Adrenal gland (tissue), 5 donors: ENCODE measurements at regions not wholly inside any gene's neighbourhood (a gene's known extent, or its start where the extent isn't known, plus 50 kb on each side); places are given as distances from the start of the nearest gene placed in this dataset.

ENCODE experiments used
- POLR2A ChIP-seq, 2 donors: fragments of 450-650 bp; IDR thresholded peaks; one replicate each; pipeline ENCODE4 v1.6.1; 2017; ENCODE audit warnings: antibody characterized with exemption in 2 of 2, mild to moderate bottlenecking in 2 of 2, moderate library complexity in 1 of 2
- TF ChIP-seq, protein P1 (sequence below), 6 experiments: fragments of 450-650 bp in 4 of 6; fragments of 200-600 bp in 2 of 6; sonication (generic) in 1 of 6; IDR thresholded peaks; 1 replicate in 5 of 6; 2 replicates in 1 of 6; pipeline versions ENCODE4 v1.5.1 to v1.8.0; 2016 to 2021; ENCODE audit warnings: antibody characterized with exemption in 6 of 6, mild to moderate bottlenecking in 2 of 6, moderate library complexity in 1 of 6
- donor health status: DM: no; HTN: no; CAD: no.

GRCh38 chr9:84484172-84484571, 143.6 kb upstream of the SLC28A3 start:
- no peak for TF ChIP-seq POLR2A (IDR thresholded peaks at IDR 0.05)
- TF ChIP-seq, protein P1, sequence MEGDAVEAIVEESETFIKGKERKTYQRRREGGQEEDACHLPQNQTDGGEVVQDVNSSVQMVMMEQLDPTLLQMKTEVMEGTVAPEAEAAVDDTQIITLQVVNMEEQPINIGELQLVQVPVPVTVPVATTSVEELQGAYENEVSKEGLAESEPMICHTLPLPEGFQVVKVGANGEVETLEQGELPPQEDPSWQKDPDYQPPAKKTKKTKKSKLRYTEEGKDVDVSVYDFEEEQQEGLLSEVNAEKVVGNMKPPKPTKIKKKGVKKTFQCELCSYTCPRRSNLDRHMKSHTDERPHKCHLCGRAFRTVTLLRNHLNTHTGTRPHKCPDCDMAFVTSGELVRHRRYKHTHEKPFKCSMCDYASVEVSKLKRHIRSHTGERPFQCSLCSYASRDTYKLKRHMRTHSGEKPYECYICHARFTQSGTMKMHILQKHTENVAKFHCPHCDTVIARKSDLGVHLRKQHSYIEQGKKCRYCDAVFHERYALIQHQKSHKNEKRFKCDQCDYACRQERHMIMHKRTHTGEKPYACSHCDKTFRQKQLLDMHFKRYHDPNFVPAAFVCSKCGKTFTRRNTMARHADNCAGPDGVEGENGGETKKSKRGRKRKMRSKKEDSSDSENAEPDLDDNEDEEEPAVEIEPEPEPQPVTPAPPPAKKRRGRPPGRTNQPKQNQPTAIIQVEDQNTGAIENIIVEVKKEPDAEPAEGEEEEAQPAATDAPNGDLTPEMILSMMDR (IDR thresholded peaks at IDR 0.05): no peak
